PC-9 (cell line): ENCODE measurements at regions not wholly inside any gene's neighbourhood (a gene's known extent, or its start where the extent isn't known, plus 50 kb on each side); places are given as distances from the start of the nearest gene placed in this dataset.

Source experiments
- CTCF ChIP-seq: fragments of 200-600 bp; sonication (generic); conservative IDR thresholded peaks from 2 replicates; pipeline ENCODE4 v1.6.1; 2017; ENCODE audit warnings: mixed run types, antibody characterized with exemption, mild to moderate bottlenecking, moderate library complexity
- EZH2 ChIP-seq: fragments of 200-600 bp; sonication (generic); IDR thresholded peaks from 2 replicates; pipeline ENCODE4 v1.8.0; 2017; ENCODE audit warnings: antibody characterized with exemption, low read depth

DNA sequence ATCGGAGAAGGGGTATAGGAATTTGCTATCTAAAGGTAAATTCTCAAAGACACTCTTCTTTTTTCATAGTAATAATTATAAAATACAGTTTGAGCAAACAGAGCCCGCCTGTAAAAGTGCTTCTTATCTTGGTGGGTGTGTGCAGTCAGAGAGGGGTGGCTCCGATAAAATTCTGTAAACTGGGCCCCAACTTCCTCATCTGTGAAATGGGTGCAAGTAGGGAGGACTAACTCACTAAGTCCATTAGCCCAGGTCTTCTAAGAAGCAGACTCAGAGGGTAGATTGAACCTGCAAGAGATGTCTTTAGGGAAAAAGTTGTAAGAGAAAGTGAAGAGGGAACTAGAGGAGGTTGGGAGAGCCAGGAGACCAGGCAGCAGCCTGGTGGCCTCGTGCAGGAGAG is 245.8 kb upstream of the RREB1 start:
- no peak for TF ChIP-seq CTCF
- no peak for TF ChIP-seq EZH2
